Astrocyte (in vitro differentiated cells and primary cell): ENCODE measurements at regions not wholly inside any gene's neighbourhood (a gene's known extent, or its start where the extent isn't known, plus 50 kb on each side); places are given as distances from the start of the nearest gene placed in this dataset.

Experiments used
- DNase-seq: peaks from one replicate; pipeline ENCODE4 v3.0.0-alpha.2; 2010; ENCODE audit warnings: low read depth
- FAIRE-seq: peaks from 2 replicates; lab custom pipeline; 2011; peaks lifted over from hg19 to GRCh38; lab: Jason Lieb, UNC
- H2AFZ ChIP-seq: 2 replicates; pipeline ENCODE4 v1.6.0; 2012; ENCODE audit warnings: low read depth, low read length, inconsistent platforms
- H3K27ac ChIP-seq: 2 replicates; pipeline ENCODE4 v1.5.1; 2011; ENCODE audit warnings: low read depth, low read length, inconsistent platforms
- H3K27me3 ChIP-seq: 2 replicates; pipeline ENCODE4 v1.6.0; 2011; ENCODE audit warnings: low read length, inconsistent platforms; ENCODE audit not compliant: insufficient read depth
- H3K36me3 ChIP-seq: 2 replicates; pipeline ENCODE4 v1.5.1; 2011; ENCODE audit warnings: low read length, inconsistent platforms; ENCODE audit not compliant: insufficient read depth
- H3K4me1 ChIP-seq: 2 replicates; pipeline ENCODE4 v1.5.1; 2011; ENCODE audit warnings: low read length, inconsistent platforms; ENCODE audit not compliant: insufficient read depth
- H3K4me2 ChIP-seq: 2 replicates; pipeline ENCODE4 v1.6.0; 2012; ENCODE audit warnings: low read length, inconsistent platforms
- H3K4me3 ChIP-seq: 2 replicates; pipeline ENCODE4 v1.5.1; 2011; ENCODE audit warnings: low read depth, mild to moderate bottlenecking, low read length, inconsistent platforms; ENCODE audit not compliant: insufficient read depth
- H3K79me2 ChIP-seq: 2 replicates; pipeline ENCODE4 v1.6.0; 2012; ENCODE audit warnings: mild to moderate bottlenecking, low read length, inconsistent platforms; ENCODE audit not compliant: insufficient read depth
- H3K9ac ChIP-seq: 2 replicates; pipeline ENCODE4 v1.6.0; 2012; ENCODE audit warnings: mild to moderate bottlenecking, low read length, inconsistent platforms
- H3K9me3 ChIP-seq: 2 replicates; pipeline ENCODE4 v1.5.1; 2012; ENCODE audit warnings: low read depth, mild to moderate bottlenecking, low read length, inconsistent platforms; ENCODE audit not compliant: insufficient read depth
- H4K20me1 ChIP-seq: 2 replicates; pipeline ENCODE4 v1.6.0; 2012; ENCODE audit warnings: low read length, inconsistent platforms; ENCODE audit not compliant: insufficient read depth
- H3K27ac Mint-ChIP-seq: one replicate; pipeline ENCODE4 v1.8.0; 2021; ENCODE audit warnings: mild to moderate bottlenecking, mixed read lengths; ENCODE audit not compliant: unreplicated experiment
- H3K27me3 Mint-ChIP-seq: one replicate; pipeline ENCODE4 v1.8.0; 2021; ENCODE audit warnings: low read depth, mixed read lengths; ENCODE audit not compliant: unreplicated experiment
- H3K36me3 Mint-ChIP-seq: one replicate; pipeline ENCODE4 v1.8.0; 2021; ENCODE audit warnings: low read depth, mixed read lengths; ENCODE audit not compliant: unreplicated experiment
- H3K4me1 Mint-ChIP-seq: one replicate; pipeline ENCODE4 v1.8.0; 2021; ENCODE audit warnings: low read depth, mixed read lengths; ENCODE audit not compliant: unreplicated experiment
- H3K4me3 Mint-ChIP-seq: one replicate; pipeline ENCODE4 v1.8.0; 2021; ENCODE audit warnings: mild to moderate bottlenecking, moderate library complexity, mixed read lengths; ENCODE audit not compliant: unreplicated experiment
- H3K9me3 Mint-ChIP-seq: one replicate; pipeline ENCODE4 v1.8.0; 2021; ENCODE audit warnings: mild to moderate bottlenecking, mixed read lengths; ENCODE audit not compliant: unreplicated experiment
- EZH2 ChIP-seq: IDR thresholded peaks from 2 replicates; pipeline ENCODE4 v1.6.1; 2012; ENCODE audit warnings: mild to moderate bottlenecking, low read length, inconsistent platforms; ENCODE audit not compliant: insufficient read depth
- TF ChIP-seq, protein P1 (sequence below): IDR thresholded peaks from 2 replicates; pipeline ENCODE4 v1.5.1; 2011; ENCODE audit warnings: low read depth, mild to moderate bottlenecking, inconsistent platforms, low read length, moderate library complexity; ENCODE audit not compliant: insufficient read depth

DNA sequence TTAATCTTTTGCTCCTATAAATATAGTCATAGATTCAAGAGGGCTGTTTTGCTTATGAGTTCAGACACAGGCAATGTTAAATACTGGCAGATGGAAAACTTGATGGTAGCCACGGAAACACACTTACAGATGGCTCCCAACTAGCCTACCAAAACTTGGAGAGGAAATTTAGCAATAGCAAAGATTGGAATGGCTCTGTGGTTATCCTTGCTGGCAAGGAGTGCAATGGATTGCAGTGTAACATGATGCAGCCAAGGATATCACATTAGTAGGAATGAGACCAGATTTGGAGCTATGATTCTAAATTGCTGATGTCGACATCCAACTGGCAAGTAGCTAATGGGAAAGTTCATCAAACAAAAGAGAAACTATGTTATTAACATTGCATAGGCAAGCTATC lies 791.0 kb upstream of the DIAPH2 start:
- no peaks in the 10 kb centered on the region for H3K4me1 Mint-ChIP-seq
- FAIRE-seq = peak; percentile 69
- no peaks in the 10 kb centered on the region for H3K4me1 ChIP-seq
- H3K27ac Mint-ChIP-seq = no peak overlapping the region
- H3K9me3 Mint-ChIP-seq = no peaks in the 10 kb centered on the region
- H3K27ac ChIP-seq = no peak overlapping the region
- H3K36me3 ChIP-seq = no peaks in the 10 kb centered on the region
- no peak overlapping the region for H2AFZ ChIP-seq
- no peaks in the 10 kb centered on the region for H4K20me1 ChIP-seq
- no peaks in the 10 kb centered on the region for H3K27me3 Mint-ChIP-seq
- no peaks in the 10 kb centered on the region for H3K36me3 Mint-ChIP-seq
- no peak overlapping the region for H3K4me3 Mint-ChIP-seq
- H3K9ac ChIP-seq = no peak overlapping the region
- TF ChIP-seq, protein P1, sequence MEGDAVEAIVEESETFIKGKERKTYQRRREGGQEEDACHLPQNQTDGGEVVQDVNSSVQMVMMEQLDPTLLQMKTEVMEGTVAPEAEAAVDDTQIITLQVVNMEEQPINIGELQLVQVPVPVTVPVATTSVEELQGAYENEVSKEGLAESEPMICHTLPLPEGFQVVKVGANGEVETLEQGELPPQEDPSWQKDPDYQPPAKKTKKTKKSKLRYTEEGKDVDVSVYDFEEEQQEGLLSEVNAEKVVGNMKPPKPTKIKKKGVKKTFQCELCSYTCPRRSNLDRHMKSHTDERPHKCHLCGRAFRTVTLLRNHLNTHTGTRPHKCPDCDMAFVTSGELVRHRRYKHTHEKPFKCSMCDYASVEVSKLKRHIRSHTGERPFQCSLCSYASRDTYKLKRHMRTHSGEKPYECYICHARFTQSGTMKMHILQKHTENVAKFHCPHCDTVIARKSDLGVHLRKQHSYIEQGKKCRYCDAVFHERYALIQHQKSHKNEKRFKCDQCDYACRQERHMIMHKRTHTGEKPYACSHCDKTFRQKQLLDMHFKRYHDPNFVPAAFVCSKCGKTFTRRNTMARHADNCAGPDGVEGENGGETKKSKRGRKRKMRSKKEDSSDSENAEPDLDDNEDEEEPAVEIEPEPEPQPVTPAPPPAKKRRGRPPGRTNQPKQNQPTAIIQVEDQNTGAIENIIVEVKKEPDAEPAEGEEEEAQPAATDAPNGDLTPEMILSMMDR = no peak
- TF ChIP-seq EZH2 = no peak
- H3K4me3 ChIP-seq = no peak overlapping the region
- H3K4me2 ChIP-seq = no peak overlapping the region
- H3K79me2 ChIP-seq = no peaks in the 10 kb centered on the region
- DNase-seq = peak; percentile 16
- H3K27me3 ChIP-seq = no peaks in the 10 kb centered on the region
- H3K9me3 ChIP-seq = no peaks in the 10 kb centered on the region

DNA sequence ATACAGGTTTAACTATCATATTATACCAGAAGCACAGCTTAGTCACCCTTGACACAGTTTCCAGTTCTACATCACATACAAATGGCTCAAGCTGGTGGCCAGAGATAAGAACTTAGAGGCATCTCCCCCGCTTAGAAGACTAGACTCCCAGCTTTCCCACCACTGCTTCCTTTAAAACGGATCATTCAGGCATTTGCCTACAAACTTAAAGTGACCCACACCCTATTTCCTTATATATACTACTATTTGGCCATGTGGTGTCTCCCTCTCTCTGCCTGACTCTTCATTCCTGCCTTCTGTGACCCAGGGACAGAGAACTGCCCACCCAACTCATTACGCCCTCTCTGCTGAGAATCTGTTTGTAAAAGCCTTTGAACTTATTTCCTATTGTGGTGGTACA lies 781.2 kb upstream of the DIAPH2 start:
- H3K27ac Mint-ChIP-seq = no peak overlapping the region

GRCh38 chrX:95903975-95904374 lies 780.7 kb upstream of the DIAPH2 start:
- no peak overlapping the region for H3K27ac Mint-ChIP-seq
- H3K36me3 ChIP-seq = no peaks in the 10 kb centered on the region
- H3K36me3 Mint-ChIP-seq = no peaks in the 10 kb centered on the region
- H2AFZ ChIP-seq = no peak overlapping the region
- H3K27ac ChIP-seq = no peak overlapping the region
- H3K4me3 ChIP-seq = no peak overlapping the region
- no peaks in the 10 kb centered on the region for H4K20me1 ChIP-seq
- H3K4me3 Mint-ChIP-seq = no peak overlapping the region
- no peak for FAIRE-seq
- H3K4me2 ChIP-seq = no peak overlapping the region
- H3K4me1 Mint-ChIP-seq = peaks cover 2% of the 10 kb centered on the region
- H3K9ac ChIP-seq = no peak overlapping the region
- H3K79me2 ChIP-seq = no peaks in the 10 kb centered on the region
- no peaks in the 10 kb centered on the region for H3K27me3 ChIP-seq
- H3K9me3 ChIP-seq = no peaks in the 10 kb centered on the region
- no peaks in the 10 kb centered on the region for H3K27me3 Mint-ChIP-seq
- TF ChIP-seq, protein P1 = no peak
- TF ChIP-seq EZH2 = no peak
- no peak for DNase-seq
- H3K9me3 Mint-ChIP-seq = no peaks in the 10 kb centered on the region
- H3K4me1 ChIP-seq = no peaks in the 10 kb centered on the region

More for the DNA sequence above, 781.2 kb upstream of the DIAPH2 start:
- H3K9ac ChIP-seq = no peak overlapping the region
- H3K4me3 ChIP-seq = no peak overlapping the region
- H3K36me3 Mint-ChIP-seq = no peaks in the 10 kb centered on the region
- DNase-seq (no peak), FAIRE-seq (no peak)
- H3K4me1 Mint-ChIP-seq = peaks cover 2% of the 10 kb centered on the region
- no peaks in the 10 kb centered on the region for H3K9me3 Mint-ChIP-seq
- no peaks in the 10 kb centered on the region for H4K20me1 ChIP-seq
- H2AFZ ChIP-seq = no peak overlapping the region
- no peaks in the 10 kb centered on the region for H3K4me1 ChIP-seq
- no peak for TF ChIP-seq EZH2
- TF ChIP-seq, protein P1 = no peak
- H3K27me3 Mint-ChIP-seq = no peaks in the 10 kb centered on the region
- H3K79me2 ChIP-seq = no peaks in the 10 kb centered on the region
- H3K4me3 Mint-ChIP-seq = no peak overlapping the region
- H3K36me3 ChIP-seq = no peaks in the 10 kb centered on the region
- H3K9me3 ChIP-seq = no peaks in the 10 kb centered on the region
- H3K4me2 ChIP-seq = no peak overlapping the region
- H3K27ac ChIP-seq = no peak overlapping the region
- H3K27me3 ChIP-seq = no peaks in the 10 kb centered on the region
